ENCODE measurements at regions not wholly inside any gene's neighbourhood (a gene's known extent, or its start where the extent isn't known, plus 50 kb on each side); places are given as distances from the start of the nearest gene placed in this dataset.

GRCh38 chr6:113115196-113115595 is 741.9 kb upstream of the MARCKS start:
- H3K27me3 ChIP-seq (ENCODE audit: insufficient read depth, low read depth, severe bottlenecking) = no peaks in the 10 kb centered on the region
- no peaks in the 10 kb centered on the region for H3K9me3 ChIP-seq (ENCODE audit: severe bottlenecking)
- H3K27ac ChIP-seq = no peak overlapping the region
- no peak overlapping the region for H3K4me3 ChIP-seq (ENCODE audit: low read depth, low read length)
- no peak for DNase-seq
- no peaks in the 10 kb centered on the region for H3K36me3 ChIP-seq
- no peak for TF ChIP-seq CTCF (IDR thresholded peaks at IDR 0.05; ENCODE audit: low read depth, low read length)

GRCh38 chr6:113120224-113120581 is 736.9 kb upstream of the MARCKS start:
- H3K4me3 ChIP-seq (ENCODE audit: low read depth, low read length) = no peak overlapping the region
- TF ChIP-seq CTCF (IDR thresholded peaks at IDR 0.05; ENCODE audit: low read depth, low read length) = no peak
- H3K9me3 ChIP-seq (ENCODE audit: severe bottlenecking) = no peaks in the 10 kb centered on the region
- H3K36me3 ChIP-seq = no peaks in the 10 kb centered on the region
- DNase-seq = no peak
- H3K27ac ChIP-seq = no peak overlapping the region
- H3K27me3 ChIP-seq (ENCODE audit: insufficient read depth, low read depth, severe bottlenecking) = no peaks in the 10 kb centered on the region

- no peak for DNase-seq
- H3K27ac ChIP-seq = no peak overlapping the region
- no peak for TF ChIP-seq CTCF (IDR thresholded peaks at IDR 0.05; ENCODE audit: low read depth, low read length)
- H3K36me3 ChIP-seq = no peaks in the 10 kb centered on the region
- no peak overlapping the region for H3K4me3 ChIP-seq (ENCODE audit: low read depth, low read length)
- no peaks in the 10 kb centered on the region for H3K27me3 ChIP-seq (ENCODE audit: insufficient read depth, low read depth, severe bottlenecking)
- H3K9me3 ChIP-seq (ENCODE audit: severe bottlenecking) = no peaks in the 10 kb centered on the region
Measured at GRCh38 chr6:113120582-113121285, 736.4 kb upstream of the MARCKS start.

- Histone ChIP-seq H3K27me3 (ENCODE audit: insufficient read depth, low read depth, severe bottlenecking) (no peaks in the 10 kb centered on the region), H3K27ac (no peak overlapping the region), H3K9me3 (ENCODE audit: severe bottlenecking) (no peaks in the 10 kb centered on the region), H3K36me3 (no peaks in the 10 kb centered on the region), H3K4me3 (ENCODE audit: low read depth, low read length) (no peak overlapping the region)
- no peak for TF ChIP-seq CTCF (IDR thresholded peaks at IDR 0.05; ENCODE audit: low read depth, low read length)
- no peak for DNase-seq
Measured at GRCh38 chr6:113121571-113121970, 735.6 kb upstream of the MARCKS start.

GRCh38 chr6:113122060-113122459 is 735.1 kb upstream of the MARCKS start:
- no peaks in the 10 kb centered on the region for H3K27me3 ChIP-seq (ENCODE audit: insufficient read depth, low read depth, severe bottlenecking)
- no peaks in the 10 kb centered on the region for H3K36me3 ChIP-seq
- no peak for DNase-seq
- TF ChIP-seq CTCF (IDR thresholded peaks at IDR 0.05; ENCODE audit: low read depth, low read length) = no peak
- no peak overlapping the region for H3K27ac ChIP-seq
- H3K9me3 ChIP-seq (ENCODE audit: severe bottlenecking) = no peaks in the 10 kb centered on the region
- H3K4me3 ChIP-seq (ENCODE audit: low read depth, low read length) = no peak overlapping the region

GRCh38 chr6:113125626-113126025 is 731.5 kb upstream of the MARCKS start:
- Histone ChIP-seq H3K27me3 (ENCODE audit: insufficient read depth, low read depth, severe bottlenecking) (no peaks in the 10 kb centered on the region), H3K36me3 (no peaks in the 10 kb centered on the region), H3K27ac (no peak overlapping the region), H3K4me3 (ENCODE audit: low read depth, low read length) (no peak overlapping the region), H3K9me3 (ENCODE audit: severe bottlenecking) (no peaks in the 10 kb centered on the region)
- DNase-seq = no peak
- TF ChIP-seq CTCF (IDR thresholded peaks at IDR 0.05; ENCODE audit: low read depth, low read length) = no peak

All from WERI-Rb-1 (cell line).